IMR-90 (cell line): ENCODE measurements at regions not wholly inside any gene's neighbourhood (a gene's known extent, or its start where the extent isn't known, plus 50 kb on each side); places are given as distances from the start of the nearest gene placed in this dataset.

Experiments
- ATAC-seq: fragments of 200-7000 bp; cut with Tn5 transposase; 2 replicates; pipeline ENCODE4 v1.9.1; 2020; ENCODE audit warnings: low read depth, mild to moderate bottlenecking, moderate library complexity
- BruUV-seq: library from RNA; stranded (reverse); fragments of 400-500 nt; replicated peaks from 2 replicates; lab custom pipeline; 2021; lab: Mats Ljungman, UMichigan
- CTCF ChIA-PET: fragments of 300-600 bp; formaldehyde crosslinking; extraction: SDS; loops from one replicate; lab custom pipeline; 2021; ENCODE audit warnings: antibody characterized with exemption; lab: Yijun Ruan, JAX
- POLR2A ChIA-PET: fragments of 300-600 bp; sonication (Branson Sonifier 250); formaldehyde crosslinking; loops from one replicate; lab custom pipeline; 2022; ENCODE audit warnings: antibody characterized with exemption; ENCODE audit not compliant: unreplicated experiment; lab: Charles Lee
- DNase-seq: peaks from one replicate; pipeline ENCODE4 v3.0.0; 2013
- H2AFZ ChIP-seq: replicated peaks from 2 replicates; pipeline ENCODE3; 2013; ENCODE audit warnings: low read length, mild to moderate bottlenecking; ENCODE audit not compliant: poor library complexity
- H2AK5ac ChIP-seq: 2 replicates; pipeline ENCODE4 v1.6.1; 2013; ENCODE audit warnings: low read depth, low read length, inconsistent platforms
- H2AK9ac ChIP-seq: replicated peaks from 2 replicates; pipeline ENCODE3; 2013; ENCODE audit warnings: mild to moderate bottlenecking, low read depth, low read length, moderate library complexity; ENCODE audit not compliant: poor library complexity
- H2BK120ac ChIP-seq: 2 replicates; pipeline ENCODE4 v1.6.1; 2013; ENCODE audit warnings: low read depth, low read length, inconsistent platforms
- H2BK15ac ChIP-seq: 3 replicates; pipeline ENCODE4 v1.6.1; 2013; ENCODE audit warnings: low read depth, low read length, inconsistent platforms
- H2BK20ac ChIP-seq: 2 replicates; pipeline ENCODE4 v1.6.1; 2013; ENCODE audit warnings: low read depth, mild to moderate bottlenecking, inconsistent platforms, low read length, moderate library complexity
- H2BK5ac ChIP-seq: 2 replicates; pipeline ENCODE4 v1.6.1; 2013; ENCODE audit warnings: mild to moderate bottlenecking, low read depth, low read length, inconsistent platforms; ENCODE audit not compliant: poor library complexity, severe bottlenecking
- H3K14ac ChIP-seq: replicated peaks from 2 replicates; pipeline ENCODE4 v1.6.1; 2013; ENCODE audit warnings: low read depth, low read length, inconsistent platforms
- H3K18ac ChIP-seq: 2 replicates; pipeline ENCODE4 v1.6.1; 2013; ENCODE audit warnings: low read depth, low read length, control low read depth
- H3K23ac ChIP-seq: 2 replicates; pipeline ENCODE4 v1.6.1; 2013; ENCODE audit warnings: low read depth, low read length, inconsistent platforms
- H3K27ac ChIP-seq: 2 replicates; pipeline ENCODE4 v1.5.1; 2013; ENCODE audit warnings: mild to moderate bottlenecking, control low read depth, low read length; ENCODE audit not compliant: insufficient read depth
- H3K27me3 ChIP-seq: 2 replicates; pipeline ENCODE4 v1.6.1; 2013; ENCODE audit warnings: low read length; ENCODE audit not compliant: control insufficient read depth, insufficient read depth
- H3K36me3 ChIP-seq: 2 replicates; pipeline ENCODE4 v1.6.1; 2013; ENCODE audit warnings: low read length, mixed read lengths; ENCODE audit not compliant: control insufficient read depth, insufficient read depth
- H3K4ac ChIP-seq: 2 replicates; pipeline ENCODE4 v1.6.1; 2013; ENCODE audit warnings: low read depth, low read length, inconsistent platforms
- H3K4me1 ChIP-seq: 2 replicates; pipeline ENCODE4 v1.6.1; 2013; ENCODE audit warnings: low read length, mixed read lengths; ENCODE audit not compliant: control insufficient read depth, insufficient read depth
- H3K4me2 ChIP-seq: 2 replicates; pipeline ENCODE4 v1.6.1; 2013; ENCODE audit warnings: low read depth, mild to moderate bottlenecking, control low read depth, low read length, moderate library complexity
- H3K4me3 ChIP-seq: 2 replicates; pipeline ENCODE4 v1.5.1; 2013; ENCODE audit warnings: low read depth, mild to moderate bottlenecking, control low read depth, low read length, moderate library complexity; ENCODE audit not compliant: insufficient read depth
- H3K56ac ChIP-seq: 2 replicates; pipeline ENCODE4 v1.6.1; 2013; ENCODE audit warnings: low read length, inconsistent platforms; ENCODE audit not compliant: insufficient read depth; ENCODE audit errors: extremely low read depth
- H3K79me1 ChIP-seq, 2 experiments: 2 replicates each; pipeline ENCODE4 v1.6.1; 2013; ENCODE audit warnings: low read length in 2 of 2, inconsistent platforms in 1 of 2, low read depth in 1 of 2
- H3K9ac ChIP-seq: 2 replicates; pipeline ENCODE4 v1.6.1; 2013; ENCODE audit warnings: low read depth, low read length, control low read depth
- H3K9me1 ChIP-seq: 2 replicates; pipeline ENCODE4 v1.6.1; 2013; ENCODE audit warnings: low read length, inconsistent platforms; ENCODE audit not compliant: insufficient read depth
- H3K9me3 ChIP-seq: 2 replicates; pipeline ENCODE4 v1.6.1; 2013; ENCODE audit warnings: low read length; ENCODE audit not compliant: control insufficient read depth, insufficient read depth
- H4K20me1 ChIP-seq: 2 replicates; pipeline ENCODE4 v1.6.1; 2013; ENCODE audit warnings: low read length, inconsistent platforms; ENCODE audit not compliant: insufficient read depth
- H4K5ac ChIP-seq: 2 replicates; pipeline ENCODE4 v1.6.1; 2013; ENCODE audit warnings: mild to moderate bottlenecking, low read depth, low read length, control low read depth
- H4K8ac ChIP-seq, 2 experiments: 2 replicates each; pipeline ENCODE4 v1.6.1; 2013; ENCODE audit warnings: low read depth in 2 of 2, low read length in 2 of 2, control low read depth in 1 of 2, inconsistent platforms in 1 of 2
- H4K91ac ChIP-seq: 2 replicates; pipeline ENCODE4 v1.6.1; 2013; ENCODE audit warnings: low read depth, low read length, inconsistent platforms; ENCODE audit not compliant: insufficient read depth
- BHLHE40 ChIP-seq: fragments of 150-350 bp; IDR thresholded peaks from 2 replicates; pipeline ENCODE4 v1.6.1; 2016; ENCODE audit warnings: mild to moderate bottlenecking, low read depth, low read length
- CEBPB ChIP-seq: IDR thresholded peaks from 2 replicates; pipeline ENCODE4 v1.6.1; 2012; ENCODE audit warnings: low read depth, low read length, improper control_type of control experiment
- MAFK ChIP-seq: IDR thresholded peaks from 2 replicates; pipeline ENCODE4 v1.6.1; 2012; ENCODE audit warnings: low read depth, low read length, improper control_type of control experiment
- POLR2A ChIP-seq: IDR thresholded peaks from 2 replicates; pipeline ENCODE4 v1.6.1; 2012; ENCODE audit warnings: mild to moderate bottlenecking, low read depth, low read length
- RCOR1 ChIP-seq: IDR thresholded peaks from 2 replicates; pipeline ENCODE4 v1.6.1; 2012; ENCODE audit warnings: mild to moderate bottlenecking, low read length, improper control_type of control experiment; ENCODE audit not compliant: insufficient replicate concordance
- RFX5 ChIP-seq: IDR thresholded peaks from 2 replicates; pipeline ENCODE4 v1.8.0; 2012; ENCODE audit warnings: low read depth, mild to moderate bottlenecking, low read length, moderate library complexity
- SMC3 ChIP-seq: fragments of 150-350 bp; IDR thresholded peaks from 2 replicates; pipeline ENCODE4 v1.6.1; 2016; ENCODE audit warnings: low read depth, mild to moderate bottlenecking, antibody characterized with exemption, low read length, moderate library complexity
- WGBS, 2 experiments: methylation state at CpG; one replicate each; pipeline versions ENCODE4 v1.1.5 to v1.1.7; 2013; ENCODE audit warnings: missing lambda C conversion rate in 2 of 2; ENCODE audit not compliant: insufficient read length in 1 of 2; ENCODE audit errors: extremely low coverage in 2 of 2; 5-methylcytosine and 5-hydroxymethylcytosine counted together
- dilution Hi-C: fragments of 300-500 bp; cut with HindIII; formaldehyde crosslinking; loops from one replicate; pipeline ENCODE4 v1.14.3; 2018; ENCODE audit warnings: low sequenced_read_pairs; ENCODE audit not compliant: unreplicated experiment
- in situ Hi-C: fragments of 300-500 bp; cut with MboI; formaldehyde crosslinking; loops from 3 replicates; pipeline ENCODE4 v1.14.3; 2019; ENCODE audit warnings: low sequenced_read_pairs, inconsistent platforms, mixed read lengths
- intact Hi-C: fragments of 100-400 bp; cut with micrococcal nuclease; formaldehyde crosslinking; loops from 2 replicates; pipeline ENCODE4 v1.10.0; 2022
- TF ChIP-seq, protein P1 (sequence below): fragments of 150-350 bp; IDR thresholded peaks from 2 replicates; pipeline ENCODE4 v1.6.1; 2017; ENCODE audit warnings: mild to moderate bottlenecking, antibody characterized with exemption, low read length, low read depth

GRCh38 chr14:85439696-85440328 lies 90.1 kb upstream of the FLRT2 start:
- no peak overlapping the region for H2AK5ac ChIP-seq
- H3K4me1 ChIP-seq: no peaks in the 10 kb centered on the region; the same call in 1 of the 2 replicates
- H3K4me2 ChIP-seq: no peak overlapping the region
- no peak overlapping the region for H2BK15ac ChIP-seq
- H3K9ac ChIP-seq: no peak overlapping the region
- H3K23ac ChIP-seq: no peak overlapping the region
- H3K27ac ChIP-seq: no peak overlapping the region
- no CpG with 5 or more reads among the region's 4 CpGs for WGBS, 2 experiments
- ATAC-seq (peak; percentile 60), DNase-seq (no peak)
- no peak overlapping the region for H3K4ac ChIP-seq
- in situ Hi-C loops: no loop called here
- H3K36me3 ChIP-seq: no peaks in the 10 kb centered on the region
- intact Hi-C loops: no loop called here
- H3K79me1 ChIP-seq: no peaks in the 10 kb centered on the region
- H3K14ac ChIP-seq: no peak overlapping the region
- no peak overlapping the region for H4K91ac ChIP-seq
- no TSS peak for BruUV-seq
- H3K9me3 ChIP-seq: no peaks in the 10 kb centered on the region
- H4K5ac ChIP-seq: no peak overlapping the region
- no peak overlapping the region for H2AK9ac ChIP-seq
- CTCF ChIA-PET: no interaction called here
- H3K4me3 ChIP-seq: no peak overlapping the region
- peak overlapping the region; percentile 1 for H2BK5ac ChIP-seq
- H3K9me1 ChIP-seq: no peaks in the 10 kb centered on the region
- no peak overlapping the region for H3K56ac ChIP-seq
- H3K27me3 ChIP-seq: no peaks in the 10 kb centered on the region
- no peak overlapping the region for H4K8ac ChIP-seq
- POLR2A ChIA-PET: no interaction called here
- no peak overlapping the region for H2BK20ac ChIP-seq
- TF ChIP-seq, protein P1, sequence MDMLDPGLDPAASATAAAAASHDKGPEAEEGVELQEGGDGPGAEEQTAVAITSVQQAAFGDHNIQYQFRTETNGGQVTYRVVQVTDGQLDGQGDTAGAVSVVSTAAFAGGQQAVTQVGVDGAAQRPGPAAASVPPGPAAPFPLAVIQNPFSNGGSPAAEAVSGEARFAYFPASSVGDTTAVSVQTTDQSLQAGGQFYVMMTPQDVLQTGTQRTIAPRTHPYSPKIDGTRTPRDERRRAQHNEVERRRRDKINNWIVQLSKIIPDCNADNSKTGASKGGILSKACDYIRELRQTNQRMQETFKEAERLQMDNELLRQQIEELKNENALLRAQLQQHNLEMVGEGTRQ: no peak
- TF ChIP-seq RCOR1 (no peak), CEBPB (no peak), MAFK (no peak), SMC3 (no peak), RFX5 (no peak), POLR2A (no peak), BHLHE40 (no peak)
- no peak overlapping the region for H2AFZ ChIP-seq
- H4K20me1 ChIP-seq: no peaks in the 10 kb centered on the region
- no peak overlapping the region for H3K18ac ChIP-seq
- no peak overlapping the region for H2BK120ac ChIP-seq
- dilution Hi-C loops: no loop called here
